HUES6 (cell line): ENCODE measurements at regions not wholly inside any gene's neighbourhood (a gene's known extent, or its start where the extent isn't known, plus 50 kb on each side); places are given as distances from the start of the nearest gene placed in this dataset.

Source experiments
- H3K27ac ChIP-seq: 2 replicates; pipeline ENCODE4 v1.7.0; 2013; ENCODE audit warnings: low read depth, mild to moderate bottlenecking, low read length, inconsistent platforms
- H3K27me3 ChIP-seq: 2 replicates; pipeline ENCODE4 v1.6.1; 2013; ENCODE audit warnings: low read length; ENCODE audit not compliant: control insufficient read depth, insufficient read depth
- H3K36me3 ChIP-seq: 2 replicates; pipeline ENCODE4 v1.6.1; 2013; ENCODE audit warnings: low read length; ENCODE audit not compliant: control insufficient read depth, insufficient read depth
- H3K4me1 ChIP-seq: 2 replicates; pipeline ENCODE4 v1.6.1; 2013; ENCODE audit warnings: low read length; ENCODE audit not compliant: control insufficient read depth, insufficient read depth
- H3K4me3 ChIP-seq: 2 replicates; pipeline ENCODE4 v1.5.1; 2013; ENCODE audit warnings: low read depth, low read length
- H3K9ac ChIP-seq: one replicate; pipeline ENCODE4 v1.6.1; 2013; ENCODE audit warnings: mild to moderate bottlenecking, low read length
- H3K9me3 ChIP-seq: 2 replicates; pipeline ENCODE4 v1.6.1; 2013; ENCODE audit warnings: low read depth, low read length; ENCODE audit not compliant: control insufficient read depth, insufficient read depth

DNA sequence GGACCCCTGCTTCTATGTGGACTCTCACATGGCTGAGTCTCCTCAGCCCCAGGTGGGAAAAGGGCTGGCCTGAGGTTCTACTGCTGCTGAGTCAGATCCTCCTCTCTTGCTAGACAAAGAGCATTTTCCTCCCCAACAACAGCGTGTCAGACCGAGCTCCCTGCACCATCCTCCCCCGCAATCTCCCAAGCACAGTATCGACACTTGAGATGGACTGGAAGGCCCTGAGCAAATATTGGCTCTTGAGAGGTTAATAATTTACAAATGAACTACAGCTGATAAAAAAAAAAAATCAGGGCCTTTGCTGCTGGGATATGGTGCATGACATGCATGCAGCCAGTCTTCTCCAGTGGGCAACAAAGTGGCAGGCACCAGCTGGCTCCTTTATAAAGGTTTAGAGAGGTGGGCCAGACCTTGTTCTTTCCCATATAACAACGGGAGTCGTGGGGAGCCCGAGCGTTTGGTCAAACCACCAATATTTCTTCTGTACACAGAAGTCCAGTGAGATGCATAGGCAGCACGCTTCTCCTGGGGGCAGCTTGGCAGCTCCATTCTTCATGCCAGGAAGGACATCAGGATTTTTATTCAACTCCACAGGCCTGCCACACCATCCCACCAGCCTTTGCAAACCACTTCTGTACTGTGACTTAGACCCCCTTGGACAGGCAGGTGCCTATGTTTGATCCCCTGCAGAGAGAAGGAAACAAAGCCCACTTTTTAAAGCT is 55.4 kb upstream of the CAMK1G start:
- no peak overlapping the region for H3K4me3 ChIP-seq
- no peaks in the 10 kb centered on the region; the same call in 1 of the 2 replicates for H3K4me1 ChIP-seq
- no peaks in the 10 kb centered on the region for H3K9me3 ChIP-seq
- H3K27ac ChIP-seq, result no peak overlapping the region
- H3K27me3 ChIP-seq, result 0 out of 2 replicates have a peak, but pooled peaks cover 6% of the 10 kb centered on the region
- H3K9ac ChIP-seq, result no peak overlapping the region
- H3K36me3 ChIP-seq, result no peaks in the 10 kb centered on the region

DNA sequence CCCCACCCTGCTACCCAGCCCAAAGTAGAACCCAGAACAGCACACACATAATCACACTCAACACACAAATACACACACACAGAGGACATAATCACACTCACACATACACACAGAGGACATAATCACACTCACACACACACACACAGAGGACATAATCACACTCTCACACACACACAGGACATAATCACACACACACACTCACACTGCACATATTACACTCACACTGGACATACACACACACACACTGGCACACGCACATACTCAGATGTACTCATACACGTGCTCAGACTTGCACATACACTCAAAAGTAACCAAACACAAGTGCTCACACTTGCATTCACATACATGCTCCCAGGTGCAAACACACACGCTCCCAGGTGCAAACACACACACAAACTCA is 54.3 kb upstream of the CAMK1G start:
- H3K27me3 ChIP-seq, result 0 out of 2 replicates have a peak, but pooled peaks cover 6% of the 10 kb centered on the region
- H3K9ac ChIP-seq, result no peak overlapping the region
- no peaks in the 10 kb centered on the region; the same call in 1 of the 2 replicates for H3K4me1 ChIP-seq
- H3K9me3 ChIP-seq, result no peaks in the 10 kb centered on the region
- no peak overlapping the region for H3K27ac ChIP-seq
- no peak overlapping the region for H3K4me3 ChIP-seq
- H3K36me3 ChIP-seq, result no peaks in the 10 kb centered on the region

DNA sequence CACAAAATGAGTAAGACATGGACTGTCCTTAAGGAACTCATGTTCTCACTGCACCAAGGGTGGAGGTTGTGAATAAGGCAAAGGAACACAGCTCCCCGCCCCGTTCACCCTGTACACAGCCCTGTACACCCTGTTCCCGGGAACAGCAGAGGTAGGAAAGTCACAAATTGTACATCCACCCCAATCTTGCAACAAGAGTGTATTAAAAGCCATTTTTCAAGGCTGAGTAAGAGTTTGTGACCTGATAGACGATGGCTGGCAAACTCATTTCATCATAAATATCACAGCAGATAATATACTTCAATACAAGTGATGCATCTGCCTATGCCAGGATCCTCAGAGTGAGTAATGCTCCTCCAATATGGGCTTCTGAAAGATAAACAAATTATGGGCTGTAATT is 52.5 kb upstream of the CAMK1G start:
- Histone ChIP-seq H3K36me3 (no peaks in the 10 kb centered on the region), H3K4me1 (no peaks in the 10 kb centered on the region; the same call in 1 of the 2 replicates), H3K4me3 (no peak overlapping the region), H3K9ac (no peak overlapping the region), H3K27me3 (0 out of 2 replicates have a peak, but pooled peaks cover 6% of the 10 kb centered on the region), H3K27ac (no peak overlapping the region), H3K9me3 (no peaks in the 10 kb centered on the region)

DNA sequence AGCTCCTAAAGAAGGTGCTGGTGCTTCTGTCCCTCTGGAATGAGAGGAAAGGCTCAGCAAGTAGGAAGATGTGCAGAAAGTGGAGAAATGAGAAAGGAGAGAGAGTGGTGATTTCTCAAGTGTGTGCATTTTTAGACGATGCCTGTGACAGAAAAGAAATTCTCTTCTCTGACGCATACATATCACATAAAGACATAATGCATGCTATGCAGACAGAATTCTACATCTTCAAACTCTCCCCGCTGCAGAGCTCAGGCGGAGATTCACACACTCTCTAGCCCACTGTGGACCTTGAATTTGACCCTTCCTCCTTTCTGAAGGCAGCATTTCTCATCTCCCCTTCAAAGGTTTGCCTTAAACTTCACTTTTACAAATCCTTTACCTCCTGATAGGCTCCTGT is 52.0 kb upstream of the CAMK1G start:
- H3K36me3 ChIP-seq, result no peaks in the 10 kb centered on the region
- peaks cover 3% of the 10 kb centered on the region; the same call in 1 of the 2 replicates for H3K4me1 ChIP-seq
- H3K4me3 ChIP-seq, result no peak overlapping the region
- H3K9ac ChIP-seq, result no peak overlapping the region
- H3K9me3 ChIP-seq, result no peaks in the 10 kb centered on the region
- no peak overlapping the region for H3K27ac ChIP-seq
- H3K27me3 ChIP-seq, result 0 out of 2 replicates have a peak, but pooled peaks cover 6% of the 10 kb centered on the region
